IPS-20b (cell line): ENCODE measurements at regions not wholly inside any gene's neighbourhood (a gene's known extent, or its start where the extent isn't known, plus 50 kb on each side); places are given as distances from the start of the nearest gene placed in this dataset.

Source experiments
- H3K27ac ChIP-seq: one replicate; pipeline ENCODE4 v1.5.1; 2013; ENCODE audit warnings: low read length
- H3K27me3 ChIP-seq: 2 replicates; pipeline ENCODE4 v1.6.1; 2013; ENCODE audit warnings: mild to moderate bottlenecking, low read length, inconsistent platforms; ENCODE audit not compliant: insufficient read depth
- H3K36me3 ChIP-seq: 2 replicates; pipeline ENCODE4 v1.6.1; 2013; ENCODE audit warnings: low read depth, mild to moderate bottlenecking, inconsistent platforms, low read length, moderate library complexity; ENCODE audit not compliant: insufficient read depth
- H3K4me1 ChIP-seq: 2 replicates; pipeline ENCODE4 v1.6.1; 2013; ENCODE audit warnings: mild to moderate bottlenecking, control low read depth, inconsistent platforms, low read length, moderate library complexity; ENCODE audit not compliant: insufficient read depth
- H3K4me3 ChIP-seq: 2 replicates; pipeline ENCODE4 v1.5.1; 2013; ENCODE audit warnings: mild to moderate bottlenecking, low read length, inconsistent platforms
- H3K9ac ChIP-seq: 2 replicates; pipeline ENCODE4 v1.6.1; 2013; ENCODE audit warnings: low read depth, mild to moderate bottlenecking, inconsistent platforms, low read length, moderate library complexity
- H3K9me3 ChIP-seq: 2 replicates; pipeline ENCODE4 v1.6.1; 2013; ENCODE audit warnings: mild to moderate bottlenecking, low read depth, low read length, inconsistent platforms; ENCODE audit not compliant: insufficient read depth

DNA sequence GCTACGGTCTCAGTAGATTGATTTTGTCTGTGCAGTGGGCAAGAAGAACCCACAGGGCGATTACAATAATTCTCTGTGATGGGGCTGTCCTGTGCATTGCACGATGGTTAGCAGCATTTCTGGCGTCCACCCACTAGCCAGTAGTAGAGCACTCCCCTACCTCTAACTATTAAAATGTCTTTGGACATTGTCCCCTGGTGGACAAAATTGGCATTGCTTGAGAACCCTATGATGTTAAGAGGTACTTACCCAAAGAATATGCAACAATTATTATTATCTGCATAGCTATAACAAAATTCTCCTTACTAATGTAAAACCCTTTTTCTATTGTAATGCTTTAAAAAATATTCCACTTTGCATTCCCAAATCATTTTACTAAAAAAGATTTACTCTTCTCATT is 109.5 kb upstream of the VCX3A start:
- H3K27me3 ChIP-seq = no peaks in the 10 kb centered on the region
- H3K27ac ChIP-seq = no peak overlapping the region
- H3K4me1 ChIP-seq = no peaks in the 10 kb centered on the region
- no peak overlapping the region for H3K4me3 ChIP-seq
- H3K9ac ChIP-seq = no peak overlapping the region
- no peaks in the 10 kb centered on the region for H3K36me3 ChIP-seq
- no peaks in the 10 kb centered on the region for H3K9me3 ChIP-seq

DNA sequence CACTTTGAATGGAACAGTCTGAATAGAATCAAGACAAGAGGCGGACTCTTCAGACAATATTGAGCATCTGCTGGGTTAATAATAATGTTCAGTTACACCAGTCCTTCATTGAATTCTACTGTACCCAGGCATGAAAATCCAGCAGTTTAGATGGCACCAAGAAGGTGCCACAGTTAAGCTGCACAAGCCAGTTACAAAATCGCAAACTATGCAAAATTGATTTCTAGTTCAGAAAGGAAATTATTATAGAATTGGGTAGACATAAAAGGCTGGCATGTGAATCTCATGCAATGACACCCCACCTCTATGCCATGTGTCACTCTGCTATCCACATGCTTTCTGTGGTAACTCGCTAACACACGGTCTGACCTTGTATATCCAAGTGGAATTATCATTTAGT is 105.8 kb upstream of the VCX3A start:
- H3K27me3 ChIP-seq = no peaks in the 10 kb centered on the region
- H3K9ac ChIP-seq = no peak overlapping the region
- H3K4me3 ChIP-seq = no peak overlapping the region
- no peaks in the 10 kb centered on the region for H3K9me3 ChIP-seq
- H3K36me3 ChIP-seq = no peaks in the 10 kb centered on the region
- no peaks in the 10 kb centered on the region for H3K4me1 ChIP-seq
- no peak overlapping the region for H3K27ac ChIP-seq

DNA sequence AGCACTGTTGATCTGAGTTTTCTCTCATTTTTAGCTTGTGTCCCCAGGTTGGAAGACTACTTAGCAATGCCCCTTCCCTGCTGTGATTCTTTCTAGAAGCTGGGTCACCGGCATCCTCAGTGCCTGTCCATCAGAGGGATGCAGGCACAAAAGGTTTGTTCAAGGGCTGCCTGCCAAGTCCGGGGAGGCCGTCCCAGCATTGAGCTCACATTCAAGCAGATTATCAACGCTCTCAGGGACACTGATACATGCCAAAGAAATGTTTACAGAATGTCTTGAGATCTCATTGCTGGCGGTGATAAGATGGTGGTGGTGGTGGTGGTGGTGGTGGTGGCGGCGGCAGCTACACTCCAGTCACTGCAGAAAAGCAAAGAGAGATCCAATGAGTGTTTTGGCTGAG is 79.6 kb upstream of the VCX3A start:
- Histone ChIP-seq H3K4me1 (no peaks in the 10 kb centered on the region), H3K9ac (no peak overlapping the region), H3K4me3 (no peak overlapping the region), H3K36me3 (no peaks in the 10 kb centered on the region), H3K27me3 (no peaks in the 10 kb centered on the region), H3K9me3 (no peaks in the 10 kb centered on the region), H3K27ac (no peak overlapping the region)

DNA sequence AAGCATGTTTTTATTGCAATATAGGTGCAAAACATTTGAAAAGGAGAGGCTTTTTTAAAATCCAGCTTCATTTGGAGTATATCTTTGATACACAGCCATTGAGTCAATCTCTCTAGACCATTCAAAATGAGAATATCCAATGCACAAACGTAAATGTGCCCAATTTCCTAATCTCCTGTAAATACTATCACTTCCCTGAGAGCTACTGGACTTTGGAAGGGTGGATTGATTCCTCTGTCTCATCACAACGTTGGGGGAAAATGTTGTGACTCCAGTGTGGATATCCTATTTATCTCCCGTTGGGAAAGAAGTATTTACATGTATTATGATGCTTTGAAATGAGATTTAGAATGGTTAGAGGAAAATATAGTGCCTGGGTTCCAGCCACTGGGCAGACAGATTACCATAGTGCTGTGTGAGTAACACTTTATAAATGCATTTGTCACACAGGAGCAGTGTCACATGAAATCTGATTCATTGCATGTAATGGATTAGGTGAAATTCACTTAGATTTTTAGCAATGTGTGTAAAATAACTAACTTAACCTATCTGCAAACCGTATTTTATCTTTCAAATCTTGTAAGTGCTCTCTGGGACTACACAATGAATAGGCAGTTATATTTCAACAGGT is 64.4 kb upstream of the VCX3A start:
- Histone ChIP-seq H3K9ac (no peak overlapping the region), H3K4me3 (no peak overlapping the region), H3K36me3 (no peaks in the 10 kb centered on the region), H3K4me1 (no peaks in the 10 kb centered on the region), H3K27ac (no peak overlapping the region), H3K9me3 (no peaks in the 10 kb centered on the region), H3K27me3 (no peaks in the 10 kb centered on the region)
